SH-SY5Y (cell line): ENCODE measurements at regions not wholly inside any gene's neighbourhood (a gene's known extent, or its start where the extent isn't known, plus 50 kb on each side); places are given as distances from the start of the nearest gene placed in this dataset.

Experiments
- GATA2 ChIP-seq: IDR thresholded peaks from 2 replicates; pipeline ENCODE4 v1.6.1; 2011; ENCODE audit warnings: mild to moderate bottlenecking, low read depth, low read length
- GATA3 ChIP-seq: IDR thresholded peaks from 2 replicates; pipeline ENCODE4 v1.6.1; 2011; ENCODE audit warnings: low read depth, mild to moderate bottlenecking, low read length, moderate library complexity

- TF ChIP-seq GATA2 (no peak), GATA3 (no peak)
These were observed 191.5 kb upstream of the SLC24A5 start for GRCh38 chr15:47929138-47929803.
